Osteocyte (in vitro differentiated cells): ENCODE measurements at regions not wholly inside any gene's neighbourhood (a gene's known extent, or its start where the extent isn't known, plus 50 kb on each side); places are given as distances from the start of the nearest gene placed in this dataset.

Experiments used
- DNase-seq: peaks from one replicate; pipeline ENCODE4 v3.0.0; 2021; ENCODE audit warnings: mixed read lengths; ENCODE audit not compliant: unreplicated experiment; ENCODE audit errors: extremely low spot score
- H3K27ac Mint-ChIP-seq: one replicate; pipeline ENCODE4 v1.8.0; 2021; ENCODE audit warnings: mild to moderate bottlenecking, mixed read lengths; ENCODE audit not compliant: unreplicated experiment
- H3K27me3 Mint-ChIP-seq: one replicate; pipeline ENCODE4 v1.8.0; 2021; ENCODE audit warnings: mixed read lengths; ENCODE audit not compliant: unreplicated experiment
- H3K36me3 Mint-ChIP-seq: one replicate; pipeline ENCODE4 v1.8.0; 2021; ENCODE audit warnings: mixed read lengths; ENCODE audit not compliant: unreplicated experiment
- H3K4me1 Mint-ChIP-seq: one replicate; pipeline ENCODE4 v1.8.0; 2021; ENCODE audit warnings: mixed read lengths; ENCODE audit not compliant: unreplicated experiment
- H3K4me3 Mint-ChIP-seq: one replicate; pipeline ENCODE4 v1.8.0; 2021; ENCODE audit warnings: mild to moderate bottlenecking, moderate library complexity, mixed read lengths; ENCODE audit not compliant: unreplicated experiment
- H3K9me3 Mint-ChIP-seq: one replicate; pipeline ENCODE4 v1.8.0; 2021; ENCODE audit warnings: mixed read lengths; ENCODE audit not compliant: unreplicated experiment
- CTCF ChIP-seq: fragments of 200-600 bp; sonication (generic); IDR thresholded peaks from 2 replicates; pipeline ENCODE4 v1.5.0; 2021; ENCODE audit warnings: antibody characterized with exemption, mild to moderate bottlenecking, moderate library complexity

DNA sequence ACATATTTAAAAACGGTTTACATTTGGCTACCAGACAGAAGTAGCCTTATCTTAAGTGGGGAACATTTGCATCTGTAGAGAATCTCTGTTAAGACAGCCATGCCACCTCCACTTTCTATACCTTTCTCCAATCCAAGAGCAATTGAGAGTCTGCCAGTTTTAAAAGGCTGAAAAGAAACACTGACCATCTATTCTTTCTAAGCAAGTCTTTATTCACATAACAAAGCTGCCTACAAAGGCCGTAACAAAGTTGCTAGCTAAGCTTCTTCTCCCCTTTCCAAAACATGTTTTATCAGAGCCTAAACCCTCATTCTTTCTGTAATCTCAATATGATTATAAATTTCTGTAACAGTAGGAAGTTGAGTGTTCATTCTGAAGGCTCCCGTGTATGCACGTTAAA is 1078.3 kb downstream of the NCAM2 start:
- no peak for TF ChIP-seq CTCF
- DNase-seq, result no peak
- no peaks in the 10 kb centered on the region for H3K4me1 Mint-ChIP-seq
- no peak overlapping the region for H3K4me3 Mint-ChIP-seq
- H3K36me3 Mint-ChIP-seq, result no peaks in the 10 kb centered on the region
- peaks cover 8% of the 10 kb centered on the region for H3K9me3 Mint-ChIP-seq
- H3K27me3 Mint-ChIP-seq, result no peaks in the 10 kb centered on the region
- H3K27ac Mint-ChIP-seq, result no peak overlapping the region

DNA sequence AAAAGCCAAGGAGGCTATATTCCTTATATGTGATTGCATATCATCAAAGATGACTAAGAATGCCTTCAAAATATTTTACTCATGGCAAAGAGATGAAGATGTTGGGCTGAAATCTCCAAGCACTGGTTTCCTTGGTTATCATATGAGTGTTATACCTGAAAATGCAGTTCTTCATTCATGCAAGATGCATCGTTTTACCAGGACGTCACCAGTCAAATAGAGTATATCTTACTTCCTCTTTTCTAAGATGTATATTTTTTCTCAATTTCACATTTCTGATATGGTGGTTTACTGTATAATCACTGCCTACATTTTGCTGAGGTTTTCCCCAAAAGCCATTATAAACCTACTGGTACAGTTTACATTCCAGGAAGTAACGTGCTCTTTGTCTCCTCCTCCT is 1085.7 kb downstream of the NCAM2 start:
- Mint-ChIP-seq H3K4me3 (no peak overlapping the region), H3K27ac (no peak overlapping the region), H3K4me1 (no peaks in the 10 kb centered on the region), H3K27me3 (peaks cover 2% of the 10 kb centered on the region), H3K9me3 (peaks cover 9% of the 10 kb centered on the region), H3K36me3 (no peaks in the 10 kb centered on the region)
- no peak for DNase-seq
- no peak for TF ChIP-seq CTCF

DNA sequence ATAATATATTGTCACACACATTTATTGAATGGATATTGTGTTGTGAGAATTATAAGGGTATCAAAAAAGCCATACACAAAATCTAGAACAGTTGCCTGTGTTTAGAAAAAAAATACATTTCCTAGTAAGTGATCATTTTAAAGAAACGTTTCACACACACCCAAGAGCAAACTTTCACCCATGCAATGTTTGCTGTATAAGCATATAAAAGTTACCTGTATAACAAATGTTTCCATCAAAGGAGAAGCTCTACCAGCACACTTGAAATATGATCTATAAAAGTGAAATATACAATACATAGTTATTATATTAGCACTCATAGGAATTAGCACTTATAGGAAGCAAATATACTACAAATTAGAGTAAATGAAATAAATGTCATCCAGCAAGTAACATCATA is 1098.1 kb downstream of the NCAM2 start:
- Mint-ChIP-seq H3K27ac (no peak overlapping the region), H3K4me1 (no peaks in the 10 kb centered on the region), H3K27me3 (no peaks in the 10 kb centered on the region), H3K36me3 (no peaks in the 10 kb centered on the region), H3K4me3 (no peak overlapping the region), H3K9me3 (no peaks in the 10 kb centered on the region)
- no peak for DNase-seq
- no peak for TF ChIP-seq CTCF

GRCh38 chr21:22106720-22107410 is 1108.7 kb downstream of the NCAM2 start:
- Mint-ChIP-seq H3K27ac (no peak overlapping the region), H3K36me3 (no peaks in the 10 kb centered on the region), H3K4me1 (no peaks in the 10 kb centered on the region), H3K27me3 (no peaks in the 10 kb centered on the region), H3K9me3 (peaks cover 19% of the 10 kb centered on the region), H3K4me3 (no peak overlapping the region)
- no peak for TF ChIP-seq CTCF
- no peak for DNase-seq

DNA sequence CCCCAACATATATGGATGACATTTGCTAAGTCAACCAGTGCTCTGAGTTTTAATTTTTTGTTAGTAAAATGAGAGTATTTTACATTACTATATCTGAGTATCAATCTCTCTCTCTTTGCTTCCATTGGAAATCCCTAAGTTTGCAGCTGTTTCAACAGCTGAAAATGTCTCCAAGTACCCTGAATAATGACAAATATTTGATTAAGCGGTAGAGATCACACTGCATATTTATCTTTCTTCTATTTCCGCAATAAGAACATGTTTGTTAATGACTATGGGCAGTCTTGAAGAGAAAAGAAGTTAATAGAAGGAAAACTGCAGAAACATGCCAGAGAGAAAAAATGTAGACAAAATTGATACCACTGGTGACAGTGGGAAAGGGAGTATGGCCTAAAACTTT is 1117.5 kb downstream of the NCAM2 start:
- no peaks in the 10 kb centered on the region for H3K9me3 Mint-ChIP-seq
- no peak for TF ChIP-seq CTCF
- no peaks in the 10 kb centered on the region for H3K27me3 Mint-ChIP-seq
- DNase-seq, result no peak
- H3K4me3 Mint-ChIP-seq, result no peak overlapping the region
- H3K27ac Mint-ChIP-seq, result no peak overlapping the region
- no peaks in the 10 kb centered on the region for H3K4me1 Mint-ChIP-seq
- H3K36me3 Mint-ChIP-seq, result no peaks in the 10 kb centered on the region
